Stimulated activated CD8-positive, alpha-beta memory T cell treated with anti-CD3 and anti-CD28 coated beads, Interleukin-7, amount 100 ng/mL, for 1 hour (primary cell): ENCODE measurements at regions not wholly inside any gene's neighbourhood (a gene's known extent, or its start where the extent isn't known, plus 50 kb on each side); places are given as distances from the start of the nearest gene placed in this dataset.
"Not testable (repeated sequence)": the region's sequence is repeated elsewhere in the genome, so short reads cannot be mapped to it uniquely, and the experiment has no call there.

Experiments
- DNase-seq, 2 donors: peaks; one replicate each; pipeline ENCODE4 v3.0.0-alpha.2; 2020; ENCODE audit warnings: low read depth in 2 of 2

DNA sequence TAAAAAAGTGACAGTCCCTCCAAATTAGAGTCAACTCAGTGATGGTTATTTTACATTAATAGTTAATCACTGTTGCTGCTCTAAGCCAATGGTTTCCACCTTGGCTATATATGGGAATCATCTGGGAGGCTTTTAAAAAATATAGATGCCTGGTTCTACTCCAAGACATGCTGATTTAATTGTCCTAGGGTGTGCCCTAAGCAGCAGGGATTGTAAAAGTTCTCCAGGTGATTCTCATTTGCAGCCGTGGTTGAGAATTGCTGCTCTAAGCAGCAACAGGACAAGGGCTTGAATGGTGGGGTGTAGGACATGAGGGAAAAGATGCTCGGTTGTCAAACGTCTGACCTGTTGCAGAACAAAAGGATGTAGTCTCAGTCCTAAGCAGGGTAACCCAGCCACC, 405.1 kb upstream of the MCTP2 start:
- DNase-seq: no peak

DNA sequence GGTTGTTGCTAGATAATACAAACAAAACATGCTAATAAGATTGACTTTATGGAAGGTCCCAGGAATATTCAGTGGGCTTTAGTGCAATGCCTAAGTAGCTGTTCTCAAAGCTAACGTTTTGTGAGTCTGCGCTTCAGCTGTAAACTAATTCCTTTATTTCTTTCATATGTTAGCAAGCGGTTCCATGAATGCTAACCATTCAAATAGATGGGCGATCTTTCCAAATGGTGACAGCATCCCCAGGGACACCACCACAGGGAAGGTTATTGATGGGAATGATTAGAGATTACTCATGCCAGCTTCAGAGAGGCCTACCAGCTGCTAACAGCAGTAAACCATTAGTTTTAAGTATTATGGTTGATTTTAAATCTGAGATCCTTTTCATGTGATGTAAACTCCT, 405.7 kb upstream of the MCTP2 start:
- DNase-seq: no peak

DNA sequence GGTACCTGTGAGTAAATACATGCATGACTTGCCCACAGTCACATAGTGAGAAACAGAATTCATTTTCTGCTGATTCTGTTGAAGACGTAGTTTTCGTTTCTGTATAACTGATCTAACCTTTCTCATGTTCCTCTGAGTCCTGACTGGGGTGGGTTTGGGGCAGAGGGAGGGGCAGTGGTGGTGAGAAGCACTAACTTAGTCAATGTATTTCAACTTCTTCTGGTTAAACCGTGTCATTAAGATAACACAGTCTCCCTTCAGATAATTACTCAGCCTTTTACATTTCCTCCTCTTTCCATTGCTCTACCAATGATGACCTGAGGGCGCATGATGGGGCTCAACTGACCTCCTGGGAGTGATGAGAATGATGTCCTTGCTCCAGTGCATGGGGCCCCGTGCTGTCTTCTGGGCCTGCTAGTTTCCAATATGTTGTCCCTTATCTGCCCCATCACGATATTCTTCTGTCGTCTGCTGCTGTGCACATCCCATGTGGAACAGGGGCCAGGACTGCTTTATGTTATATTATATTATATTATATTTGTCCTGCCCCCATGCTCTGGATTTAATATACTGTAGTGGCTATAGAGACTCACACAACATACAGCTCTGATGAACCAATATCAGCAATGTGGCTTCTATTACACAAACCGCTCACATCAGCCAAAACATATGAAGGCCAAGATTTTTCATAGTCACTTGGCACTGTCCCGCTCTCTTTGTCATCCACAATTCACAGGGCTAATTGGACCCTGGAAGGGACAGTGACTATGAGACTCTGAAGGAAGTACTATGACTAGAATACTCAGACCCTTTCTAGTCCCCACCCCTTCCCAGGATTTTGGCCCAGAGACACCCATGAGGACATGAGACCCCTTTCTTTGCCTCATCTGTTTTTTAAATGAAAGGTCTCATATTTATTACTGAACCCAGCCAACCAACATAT, 407.1 kb upstream of the MCTP2 start:
- DNase-seq: no peak

DNA sequence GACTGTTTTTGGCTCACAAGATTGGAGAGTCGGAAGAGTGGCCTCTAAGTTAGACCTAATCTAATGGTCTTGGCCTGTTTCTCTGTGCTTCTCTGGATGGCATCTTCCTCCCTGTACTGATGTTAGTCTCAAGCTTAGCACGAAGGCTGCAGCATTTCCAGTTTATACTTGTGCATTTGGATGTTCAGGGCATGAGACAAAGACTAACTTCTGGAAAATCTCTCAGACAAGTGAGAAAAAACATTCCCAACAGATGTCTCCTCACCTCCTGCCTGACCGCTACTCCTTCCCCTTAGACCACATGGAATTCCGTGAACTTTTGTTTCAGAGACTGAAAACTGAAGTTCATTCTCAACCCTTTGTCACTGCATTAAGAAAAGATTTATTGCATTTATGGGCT, 410.8 kb upstream of the MCTP2 start:
- DNase-seq: no peak

DNA sequence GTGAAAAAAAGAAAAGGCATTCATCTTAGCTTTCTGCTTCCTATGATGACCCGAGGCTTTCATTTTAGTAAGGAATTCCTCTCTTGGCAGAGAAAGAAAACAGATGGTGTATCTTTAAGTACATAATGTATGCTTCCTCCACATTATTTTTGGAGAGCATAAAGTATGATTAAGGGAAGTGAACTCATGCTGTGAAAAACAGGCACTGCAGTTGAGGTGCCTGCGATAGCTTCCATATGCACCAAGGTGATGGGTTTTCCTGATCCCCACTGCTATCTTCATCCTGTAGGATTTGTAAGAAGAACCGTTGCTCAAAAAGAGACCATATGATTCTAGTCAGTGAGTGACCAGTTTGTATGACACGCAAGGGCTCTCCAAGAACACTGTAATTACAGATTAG, 411.5 kb upstream of the MCTP2 start:
- DNase-seq: no peak

DNA sequence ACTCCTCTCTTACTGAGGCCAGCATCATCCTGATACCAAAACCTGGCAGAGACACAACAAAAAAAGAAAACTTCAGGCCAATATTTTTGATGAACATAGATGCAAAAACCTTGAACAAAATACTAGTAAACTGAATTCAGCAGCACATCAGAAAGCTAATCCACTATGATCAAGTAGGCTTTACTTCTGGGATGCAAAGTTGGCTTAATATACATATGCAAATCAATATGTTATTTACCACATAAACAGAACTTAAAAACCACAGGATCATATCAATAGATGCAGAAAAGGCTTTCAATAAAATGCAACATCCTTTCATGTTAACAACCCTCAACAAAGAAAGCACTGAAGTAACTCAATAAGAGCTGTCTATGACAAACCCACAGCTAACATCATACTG, 414.5 kb upstream of the MCTP2 start:
- DNase-seq: no peak

DNA sequence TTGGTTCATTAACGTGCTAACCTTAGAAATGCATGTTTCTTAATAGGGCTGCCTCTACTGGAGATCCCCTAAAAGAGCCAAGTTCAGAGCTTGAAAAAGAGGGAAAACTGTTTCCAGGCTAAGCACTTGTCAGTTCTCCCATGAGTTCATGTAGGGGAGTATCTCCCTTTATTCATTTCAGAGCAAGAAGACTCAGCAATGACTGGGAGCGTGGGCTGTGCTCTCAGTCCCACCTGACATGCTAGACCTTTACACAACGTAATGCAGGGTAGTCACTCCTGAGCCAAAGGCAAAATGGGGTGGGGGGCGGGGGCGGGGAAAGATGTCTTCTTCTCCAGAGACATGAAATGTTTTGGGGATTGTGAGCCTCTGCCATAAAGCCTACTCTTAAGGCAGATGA, 420.1 kb upstream of the MCTP2 start:
- DNase-seq: no peak

DNA sequence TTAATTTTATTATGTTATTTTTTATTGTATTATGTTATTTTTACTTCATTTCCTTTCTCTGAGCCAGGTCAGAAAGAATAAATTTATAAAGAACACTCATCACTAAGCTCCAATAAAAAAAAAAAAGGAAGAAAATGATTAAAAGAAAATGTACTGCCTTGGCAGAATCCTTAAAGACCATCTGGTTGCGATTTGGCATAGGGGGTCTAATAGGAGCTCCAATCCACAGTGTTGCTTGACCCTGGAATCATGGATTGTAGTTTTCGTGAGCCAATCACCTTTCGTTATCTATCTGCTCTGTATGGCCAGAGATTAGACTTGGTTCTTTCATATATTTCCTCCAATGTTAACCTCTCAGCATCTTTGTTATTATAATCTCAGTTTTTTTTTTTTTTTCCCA, 421.8 kb upstream of the MCTP2 start:
- DNase-seq: no peak

DNA sequence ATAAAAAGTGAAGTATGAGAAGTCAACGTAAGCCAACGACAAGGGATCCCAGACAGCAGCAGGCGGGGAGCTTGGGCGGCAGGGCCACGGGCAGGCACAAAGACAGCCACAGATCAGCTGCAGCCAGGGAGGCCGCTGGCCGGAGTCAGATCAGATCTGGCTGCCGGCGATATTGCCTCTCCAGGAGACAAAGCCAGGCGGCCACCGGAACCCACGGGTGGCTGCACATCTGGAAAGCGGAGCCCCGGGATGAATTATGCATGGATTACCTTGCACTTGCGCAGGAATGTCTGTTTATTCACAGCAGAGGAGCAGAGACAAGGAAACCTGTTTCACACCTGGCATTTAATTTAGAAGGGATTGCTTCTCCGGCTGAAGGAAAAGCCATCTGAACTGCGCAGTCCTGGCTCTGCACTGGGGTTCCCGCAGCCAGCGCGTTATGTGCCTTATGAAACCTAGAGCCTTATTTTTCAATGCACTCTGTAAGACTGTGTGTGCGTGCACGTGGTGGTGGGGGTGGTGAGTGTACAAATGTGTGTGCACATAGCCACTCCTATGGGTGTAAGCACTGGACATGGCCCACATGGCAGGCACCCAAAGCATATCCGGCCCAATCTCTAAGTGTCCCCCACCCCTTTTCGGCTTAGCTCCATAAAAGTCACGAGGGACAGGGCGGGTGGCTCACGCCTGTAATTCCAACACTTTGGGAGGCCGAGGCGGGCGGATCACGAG, 427.8 kb upstream of the MCTP2 start:
- no peak for DNase-seq

DNA sequence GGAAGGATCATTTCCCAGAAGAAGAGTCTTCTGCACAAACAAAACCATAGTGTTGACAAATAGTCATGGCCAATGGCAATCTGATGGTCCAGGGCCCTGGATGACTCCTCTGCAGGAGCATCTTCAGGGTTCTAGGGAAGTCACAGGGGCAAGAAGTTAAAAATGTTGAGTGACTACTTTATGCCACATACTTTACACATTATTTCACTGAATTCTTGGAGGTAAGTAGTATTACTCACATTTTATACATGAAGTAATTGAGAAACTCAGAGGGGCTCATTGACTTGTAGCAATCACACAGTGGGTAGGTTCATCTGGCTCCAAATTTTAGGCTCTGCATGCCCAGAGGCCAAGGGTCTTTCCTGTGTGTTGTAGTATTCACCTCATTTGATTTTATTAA, 430.2 kb upstream of the MCTP2 start:
- no peak for DNase-seq

DNA sequence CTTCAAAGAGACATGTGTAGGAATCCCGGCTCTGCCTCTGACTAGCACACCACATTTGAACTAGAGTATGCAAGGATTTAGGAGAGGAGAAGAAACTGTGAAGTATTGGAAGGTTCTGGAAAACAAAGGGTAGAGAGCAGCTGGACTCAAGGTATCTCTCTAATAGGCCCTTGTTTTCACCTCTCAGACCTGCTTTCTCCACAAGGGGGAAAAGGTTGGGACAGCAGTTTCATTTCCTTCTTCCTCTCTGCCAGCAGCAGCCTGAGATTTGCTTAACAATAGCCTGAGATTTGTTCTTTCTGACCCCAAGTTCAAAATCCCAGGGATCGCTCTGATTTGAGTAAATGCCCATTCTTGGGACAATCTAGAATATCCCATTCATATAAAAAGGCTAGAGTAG, 430.6 kb upstream of the MCTP2 start:
- no peak for DNase-seq

DNA sequence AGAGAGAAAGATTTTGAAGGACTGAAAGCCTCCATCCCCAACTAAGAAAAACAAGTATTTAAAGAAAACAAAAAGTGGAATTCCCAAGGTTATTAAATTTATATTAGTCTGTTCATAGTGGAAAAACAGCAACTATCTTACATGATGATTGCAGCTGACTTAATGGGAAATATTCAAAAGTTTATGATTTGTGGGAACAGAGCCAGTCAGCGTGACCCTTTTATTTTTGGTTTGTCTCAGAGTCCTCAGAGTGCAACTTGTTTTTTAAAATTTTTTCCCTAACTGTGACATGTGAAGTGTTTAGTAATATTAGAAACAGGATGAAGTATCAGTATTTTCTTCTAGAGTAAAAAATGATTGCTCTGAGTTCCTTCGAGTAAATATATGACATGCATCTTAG, 441.9 kb upstream of the MCTP2 start:
- no peak for DNase-seq

DNA sequence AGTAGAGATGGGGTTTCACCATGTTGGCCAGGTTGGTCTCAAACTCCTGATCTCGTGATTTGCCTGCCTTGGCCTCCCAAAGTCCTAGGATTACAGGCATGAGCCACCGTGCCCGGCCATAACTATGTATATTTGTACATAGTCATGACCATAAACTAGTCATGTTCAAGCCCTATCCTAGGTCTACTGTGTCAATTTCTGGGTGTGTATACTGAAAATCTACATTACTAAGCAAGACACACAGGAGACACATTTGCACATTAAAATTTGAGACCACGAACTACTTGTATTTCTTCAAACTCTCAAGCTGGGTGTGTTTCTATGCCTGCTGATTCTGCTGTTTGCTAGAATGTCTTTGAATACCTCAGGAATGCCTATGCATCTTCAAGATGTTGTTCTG, 451.3 kb upstream of the MCTP2 start:
- DNase-seq: no peak

DNA sequence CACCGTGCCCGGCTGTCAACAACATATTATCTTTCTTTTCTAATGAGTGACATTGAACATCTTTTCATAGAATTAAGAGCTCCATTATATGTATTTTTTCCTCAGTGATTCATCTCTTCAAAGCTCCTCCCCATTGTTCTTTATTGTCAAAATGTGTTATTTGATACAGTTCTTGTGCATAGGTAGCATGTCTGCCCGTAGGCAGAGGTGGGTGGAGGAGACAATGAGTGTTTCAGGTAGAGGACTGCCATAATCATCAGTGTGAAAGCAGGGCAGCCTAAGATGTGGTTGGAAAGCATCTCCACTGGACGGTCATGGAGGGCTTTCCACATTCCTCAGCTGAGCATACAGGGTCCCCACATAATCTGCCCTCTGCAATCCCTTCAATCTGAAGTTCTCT, 452.0 kb upstream of the MCTP2 start:
- no peak for DNase-seq

DNA sequence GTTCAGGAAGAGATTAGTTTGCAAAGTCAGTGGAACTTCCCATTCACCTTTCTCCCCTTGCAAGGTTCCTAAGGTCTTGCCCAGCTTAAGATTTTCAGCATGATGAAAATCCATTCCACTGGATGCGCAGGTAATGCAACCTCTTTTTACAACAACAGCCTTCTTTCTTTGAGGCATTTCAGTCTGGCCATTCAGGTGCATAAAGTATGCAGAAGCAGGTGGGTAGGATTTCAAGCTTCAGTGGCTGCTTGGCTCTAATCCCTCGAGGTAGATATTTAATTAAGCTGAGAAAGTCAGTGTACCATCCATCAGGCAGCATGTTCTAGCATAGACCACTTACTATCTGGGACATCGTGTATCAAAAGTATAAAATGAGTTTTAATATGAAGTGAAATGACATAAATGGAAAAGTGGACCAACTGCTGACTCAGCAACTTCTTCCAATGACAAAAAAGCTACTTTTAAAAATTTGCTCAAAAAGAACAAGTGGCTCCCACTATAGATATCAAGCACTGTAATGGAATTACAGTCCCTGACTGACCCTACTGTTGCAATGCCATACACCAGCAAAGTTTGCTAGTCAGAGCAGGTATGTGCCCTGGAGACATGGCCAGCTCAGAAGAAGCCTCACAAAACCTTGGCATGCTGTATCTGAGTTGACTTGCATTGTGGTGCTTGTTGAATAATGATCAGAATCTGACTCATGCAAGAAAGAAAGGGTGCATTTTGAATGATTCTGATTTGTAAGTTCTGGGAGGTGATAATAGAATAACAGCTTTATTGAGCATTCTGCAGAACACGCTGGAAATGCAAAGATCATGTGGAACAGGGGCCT, 459.9 kb upstream of the MCTP2 start:
- no peak for DNase-seq

DNA sequence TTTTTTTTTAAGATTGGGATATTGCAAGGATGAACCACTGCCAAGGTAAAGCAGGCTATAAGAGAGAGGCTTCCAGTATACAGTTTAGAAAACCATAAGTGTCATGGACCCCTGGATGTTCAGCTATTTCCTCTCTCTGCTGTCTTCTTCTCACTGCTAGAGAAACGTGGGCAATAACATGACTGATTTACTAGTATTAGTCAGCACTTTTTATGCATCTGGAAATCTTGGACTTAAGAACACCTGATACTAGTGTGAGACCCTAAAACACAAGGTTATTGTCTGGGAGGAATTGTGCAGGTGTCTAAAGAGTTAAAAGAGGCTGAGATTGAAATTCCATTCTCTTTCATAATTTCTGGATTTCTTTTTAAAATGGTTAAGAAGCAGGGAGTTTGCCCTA, 460.6 kb upstream of the MCTP2 start:
- no peak for DNase-seq

DNA sequence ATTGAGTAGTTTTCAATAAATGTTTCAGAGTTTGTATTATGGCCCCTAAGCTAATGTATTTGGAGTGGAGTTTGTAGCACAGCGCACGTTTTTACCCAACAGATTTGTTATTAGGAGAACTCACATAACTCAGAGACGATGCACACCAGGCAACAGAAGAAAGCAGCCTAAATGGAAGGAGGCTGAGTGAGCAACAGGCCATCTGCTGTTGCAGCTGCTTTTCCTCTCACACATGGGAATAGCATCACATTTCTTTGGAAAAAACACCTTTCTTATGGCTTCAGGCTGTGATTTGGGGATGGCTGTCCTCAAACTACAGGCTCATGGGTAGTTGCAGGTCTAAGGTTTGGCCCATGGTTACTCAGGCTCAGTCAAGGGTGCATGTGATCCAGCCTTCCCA, 469.3 kb upstream of the MCTP2 start:
- no peak for DNase-seq

DNA sequence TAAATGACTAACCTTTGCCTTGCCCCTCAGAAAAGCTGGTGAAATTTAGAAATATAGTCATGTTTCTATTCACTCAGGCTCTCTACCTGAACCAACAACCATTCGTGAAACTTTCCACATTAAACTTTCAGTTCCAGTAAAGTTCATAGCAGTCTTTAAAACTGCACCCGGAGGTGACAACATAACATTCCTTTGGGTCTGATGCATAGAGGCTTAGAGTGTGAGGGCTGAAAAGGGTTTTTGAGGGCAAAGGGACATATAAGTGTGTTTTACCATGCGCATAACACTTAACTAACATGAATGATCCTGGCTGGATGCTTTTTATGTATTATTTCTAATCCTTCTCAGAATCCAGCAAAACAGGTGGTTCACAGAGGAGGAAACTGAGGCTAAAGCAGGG, 471.7 kb upstream of the MCTP2 start:
- DNase-seq: no peak

DNA sequence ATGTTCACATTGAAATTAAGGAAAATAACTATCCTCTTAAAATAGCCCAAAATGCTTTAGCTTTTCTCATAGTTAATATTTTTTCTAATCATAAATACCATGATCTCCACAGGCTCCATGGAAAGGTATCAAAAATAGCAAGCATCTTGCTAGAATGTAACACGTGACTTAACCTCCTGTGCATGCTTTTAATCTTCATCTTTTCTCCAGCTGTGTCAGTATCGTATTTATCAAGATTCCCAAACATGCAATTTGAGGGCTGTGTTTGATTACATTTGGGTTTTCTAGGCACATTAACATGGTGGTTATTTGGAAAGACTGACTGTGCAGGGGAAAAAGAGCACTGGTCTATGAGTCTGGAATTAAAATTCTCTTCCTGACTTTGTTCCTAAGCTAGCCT, 472.5 kb upstream of the MCTP2 start:
- no peak for DNase-seq

DNA sequence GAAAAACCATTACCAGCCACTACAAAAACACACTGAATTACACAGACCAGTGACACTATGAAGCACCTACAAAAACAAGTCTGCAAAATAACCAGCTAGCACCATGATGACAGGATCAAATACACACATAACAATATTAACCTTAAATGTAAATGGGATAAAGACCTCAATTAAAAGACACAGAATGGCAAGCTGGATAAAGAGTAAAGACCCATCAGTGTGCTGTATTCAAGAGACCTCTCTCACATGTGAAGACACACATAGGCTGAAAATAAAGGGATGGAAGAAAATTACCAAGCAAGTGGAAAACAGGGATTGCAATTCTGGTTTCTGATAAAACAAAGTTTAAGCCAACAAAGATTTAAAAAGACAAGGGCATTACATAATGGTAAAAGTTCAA, 482.7 kb upstream of the MCTP2 start:
- DNase-seq: no peak

DNA sequence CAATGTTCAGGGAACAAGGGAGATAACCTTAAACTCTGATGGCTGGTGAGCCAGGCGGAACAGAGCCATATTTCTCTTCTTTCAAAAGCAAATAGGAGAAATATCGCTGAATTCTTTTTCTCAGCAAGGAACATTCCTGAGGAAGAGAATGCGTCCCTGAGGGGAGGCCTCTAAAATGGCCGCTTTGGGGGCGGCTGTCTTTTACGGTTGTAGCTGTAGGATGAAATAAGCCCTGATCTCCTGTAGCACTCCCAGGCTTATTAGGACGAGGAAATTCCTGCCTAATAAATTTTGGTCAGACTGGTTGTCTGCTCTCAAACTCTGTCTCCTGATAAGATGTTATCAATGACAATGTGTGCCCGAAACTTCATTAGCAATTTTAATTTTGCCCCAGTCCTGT, 496.4 kb upstream of the MCTP2 start:
- DNase-seq: not testable (repeated sequence)

DNA sequence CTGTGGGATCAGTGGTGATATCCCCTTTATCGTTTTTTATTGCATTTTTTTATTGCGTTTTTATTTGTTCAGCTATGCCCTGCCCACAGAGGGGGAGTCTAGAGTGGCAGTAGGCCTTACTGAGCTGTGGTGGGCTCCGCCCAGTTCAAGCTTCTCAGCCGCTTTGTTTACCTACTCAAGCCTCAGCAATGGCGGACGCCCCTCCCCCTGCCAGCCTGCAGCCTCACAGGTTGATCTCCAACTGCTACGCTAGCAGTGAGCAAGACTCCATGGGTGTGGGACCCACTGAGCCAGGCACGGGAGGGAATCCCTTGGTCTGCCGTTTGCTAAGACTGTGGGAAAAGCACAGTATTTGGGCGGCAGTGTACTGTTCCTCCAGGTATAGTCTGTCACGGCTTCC, 500.6 kb upstream of the MCTP2 start:
- no peak for DNase-seq
